Trophoblast cell (in vitro differentiated cells and primary cell): ENCODE measurements at regions not wholly inside any gene's neighbourhood (a gene's known extent, or its start where the extent isn't known, plus 50 kb on each side); places are given as distances from the start of the nearest gene placed in this dataset.

Experiments
- DNase-seq, 2 donors: peaks; one replicate each; pipeline ENCODE4 v3.0.0-alpha.2; 2016
- H2AFZ ChIP-seq: 2 replicates; pipeline ENCODE4 v1.6.1; 2013; ENCODE audit warnings: low read length, moderate library complexity, mild to moderate bottlenecking; ENCODE audit not compliant: insufficient read depth, poor library complexity
- H2AK5ac ChIP-seq: 2 replicates; pipeline ENCODE4 v1.6.1; 2013; ENCODE audit warnings: mild to moderate bottlenecking, low read length
- H2BK120ac ChIP-seq: 2 replicates; pipeline ENCODE4 v1.6.1; 2013; ENCODE audit warnings: low read length, mild to moderate bottlenecking, moderate library complexity; ENCODE audit not compliant: insufficient read depth, poor library complexity
- H2BK12ac ChIP-seq: 2 replicates; pipeline ENCODE4 v1.6.1; 2013; ENCODE audit warnings: mild to moderate bottlenecking, low read length, moderate library complexity
- H2BK5ac ChIP-seq: 2 replicates; pipeline ENCODE4 v1.6.1; 2013; ENCODE audit warnings: low read length, low read depth, moderate library complexity, mild to moderate bottlenecking; ENCODE audit not compliant: poor library complexity
- H3K14ac ChIP-seq: 2 replicates; pipeline ENCODE4 v1.6.1; 2013; ENCODE audit warnings: mild to moderate bottlenecking, low read length
- H3K18ac ChIP-seq: 2 replicates; pipeline ENCODE4 v1.6.1; 2013; ENCODE audit warnings: mild to moderate bottlenecking, low read length
- H3K23ac ChIP-seq: 2 replicates; pipeline ENCODE4 v1.6.1; 2013; ENCODE audit warnings: low read length
- H3K27ac ChIP-seq: 2 replicates; pipeline ENCODE4 v1.5.1; 2013; ENCODE audit warnings: low read depth, mild to moderate bottlenecking, inconsistent platforms, low read length, moderate library complexity
- H3K27me3 ChIP-seq: 2 replicates; pipeline ENCODE4 v1.6.1; 2013; ENCODE audit warnings: inconsistent platforms, mild to moderate bottlenecking, low read length, moderate library complexity; ENCODE audit not compliant: insufficient read depth
- H3K36me3 ChIP-seq, 2 experiments: 1 replicate in 1 of 2; 2 replicates in 1 of 2; pipeline ENCODE4 v1.6.1; 2013; ENCODE audit warnings: low read length in 2 of 2, mild to moderate bottlenecking in 2 of 2, moderate library complexity in 1 of 2; ENCODE audit not compliant: insufficient read depth in 2 of 2, control insufficient read depth in 1 of 2
- H3K4ac ChIP-seq: 2 replicates; pipeline ENCODE4 v1.6.1; 2013; ENCODE audit warnings: low read depth, mild to moderate bottlenecking, low read length, moderate library complexity
- H3K4me1 ChIP-seq, 2 experiments: 1 replicate in 1 of 2; 2 replicates in 1 of 2; pipeline ENCODE4 v1.6.1; 2013; ENCODE audit warnings: low read length in 2 of 2, mild to moderate bottlenecking in 2 of 2, moderate library complexity in 1 of 2; ENCODE audit not compliant: insufficient read depth in 2 of 2, control insufficient read depth in 1 of 2
- H3K4me2 ChIP-seq: 2 replicates; pipeline ENCODE4 v1.6.1; 2013; ENCODE audit warnings: inconsistent platforms, mild to moderate bottlenecking, low read length, moderate library complexity
- H3K4me3 ChIP-seq: 2 replicates; pipeline ENCODE4 v1.5.1; 2013; ENCODE audit warnings: mild to moderate bottlenecking, low read depth, low read length, inconsistent platforms
- H3K79me1 ChIP-seq: one replicate; pipeline ENCODE4 v1.6.1; 2013; ENCODE audit warnings: low read length
- H3K79me2 ChIP-seq: 2 replicates; pipeline ENCODE4 v1.6.1; 2013; ENCODE audit warnings: low read length, mild to moderate bottlenecking; ENCODE audit not compliant: control insufficient read depth, insufficient read depth, poor library complexity
- H3K9ac ChIP-seq: 2 replicates; pipeline ENCODE4 v1.6.1; 2013; ENCODE audit warnings: mild to moderate bottlenecking, low read length
- H3K9me3 ChIP-seq: 2 replicates; pipeline ENCODE4 v1.6.1; 2013; ENCODE audit warnings: low read depth, mild to moderate bottlenecking, control low read depth, inconsistent platforms, low read length; ENCODE audit not compliant: insufficient read depth
- H4K12ac ChIP-seq: 2 replicates; pipeline ENCODE4 v1.6.1; 2013; ENCODE audit warnings: low read depth, mild to moderate bottlenecking, low read length, moderate library complexity
- H4K8ac ChIP-seq: 2 replicates; pipeline ENCODE4 v1.6.1; 2013; ENCODE audit warnings: low read depth, mild to moderate bottlenecking, low read length, moderate library complexity
- H4K91ac ChIP-seq: one replicate; pipeline ENCODE4 v1.6.1; 2013; ENCODE audit warnings: low read depth, mild to moderate bottlenecking, low read length, moderate library complexity
- WGBS: extraction: QIAGEN DNeasy Blood & Tissue Kit; methylation state at CpG from one replicate; pipeline ENCODE4 v1.1.7; 2013; ENCODE audit warnings: missing lambda C conversion rate; ENCODE audit not compliant: insufficient read length, insufficient coverage; ENCODE audit errors: extremely low coverage; 5-methylcytosine and 5-hydroxymethylcytosine counted together

DNA sequence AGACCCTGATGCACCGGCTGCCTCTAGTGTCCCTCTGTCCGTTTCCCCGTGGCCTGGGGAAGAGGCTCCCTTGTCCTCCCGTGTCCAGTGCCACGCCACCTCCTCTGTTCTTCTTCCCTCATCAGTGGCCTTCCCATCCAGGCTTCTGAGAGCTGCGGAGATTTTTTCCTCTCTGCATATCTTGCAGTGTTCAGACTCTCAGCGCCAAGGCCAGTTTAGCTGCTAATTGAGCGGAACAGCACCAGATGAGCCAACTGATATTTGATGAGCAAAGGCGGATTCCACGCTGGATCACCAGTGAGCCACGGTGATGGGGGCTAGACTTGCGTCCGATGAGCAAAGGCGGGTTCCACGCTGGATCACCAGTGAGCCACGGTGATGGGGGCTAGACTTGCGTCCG, 257.6 kb downstream of the FOXL1 start:
- DNase-seq, result no peak
- H3K9ac ChIP-seq, result no peak overlapping the region
- no peak overlapping the region for H3K23ac ChIP-seq
- H4K12ac ChIP-seq, result no peak overlapping the region
- no peak overlapping the region for H2AK5ac ChIP-seq
- no CpG with 5 or more reads among the region's 18 CpGs for WGBS
- no peak overlapping the region for H3K4me3 ChIP-seq
- H3K27ac ChIP-seq, result no peak overlapping the region
- H3K79me2 ChIP-seq, result no peaks in the 10 kb centered on the region
- no peaks in the 10 kb centered on the region for H3K27me3 ChIP-seq
- peaks cover 3% of the 10 kb centered on the region for H3K9me3 ChIP-seq
- no peak overlapping the region for H2BK12ac ChIP-seq
- no peaks in the 10 kb centered on the region for H3K79me1 ChIP-seq
- no peak overlapping the region for H2AFZ ChIP-seq
- no peak overlapping the region for H3K4ac ChIP-seq
- H3K4me1 ChIP-seq, result no peaks in the 10 kb centered on the region
- no peak overlapping the region for H2BK5ac ChIP-seq
- no peak overlapping the region for H3K18ac ChIP-seq
- no peaks in the 10 kb centered on the region for H3K36me3 ChIP-seq
- no peak overlapping the region for H3K14ac ChIP-seq
- H4K8ac ChIP-seq, result no peak overlapping the region
- no peak overlapping the region for H4K91ac ChIP-seq
- no peak overlapping the region for H2BK120ac ChIP-seq
- H3K4me2 ChIP-seq, result no peak overlapping the region

GRCh38 chr16:86836503-86837129, 258.3 kb downstream of the FOXL1 start:
- no peak overlapping the region for H2AK5ac ChIP-seq
- no peak overlapping the region for H4K8ac ChIP-seq
- no peak overlapping the region for H3K4me2 ChIP-seq
- no peak overlapping the region for H3K4me3 ChIP-seq
- H3K79me2 ChIP-seq, result no peaks in the 10 kb centered on the region
- H3K9ac ChIP-seq, result no peak overlapping the region
- H3K79me1 ChIP-seq, result no peaks in the 10 kb centered on the region
- no peak overlapping the region for H3K4ac ChIP-seq
- no peak overlapping the region for H2BK120ac ChIP-seq
- no peak overlapping the region for H3K27ac ChIP-seq
- no peak overlapping the region for H4K91ac ChIP-seq
- H3K14ac ChIP-seq, result no peak overlapping the region
- no peak overlapping the region for H2AFZ ChIP-seq
- H3K4me1 ChIP-seq, result no peaks in the 10 kb centered on the region
- H3K27me3 ChIP-seq, result no peaks in the 10 kb centered on the region
- no peak overlapping the region for H2BK12ac ChIP-seq
- no peak overlapping the region for H3K23ac ChIP-seq
- no peak overlapping the region for H4K12ac ChIP-seq
- H3K9me3 ChIP-seq, result peaks cover 3% of the 10 kb centered on the region
- H3K36me3 ChIP-seq, result no peaks in the 10 kb centered on the region
- WGBS, result no CpG with 5 or more reads among the region's 11 CpGs
- no peak overlapping the region for H2BK5ac ChIP-seq
- DNase-seq, result peak in 1 of 2 donors; percentile 18
- no peak overlapping the region for H3K18ac ChIP-seq

DNA sequence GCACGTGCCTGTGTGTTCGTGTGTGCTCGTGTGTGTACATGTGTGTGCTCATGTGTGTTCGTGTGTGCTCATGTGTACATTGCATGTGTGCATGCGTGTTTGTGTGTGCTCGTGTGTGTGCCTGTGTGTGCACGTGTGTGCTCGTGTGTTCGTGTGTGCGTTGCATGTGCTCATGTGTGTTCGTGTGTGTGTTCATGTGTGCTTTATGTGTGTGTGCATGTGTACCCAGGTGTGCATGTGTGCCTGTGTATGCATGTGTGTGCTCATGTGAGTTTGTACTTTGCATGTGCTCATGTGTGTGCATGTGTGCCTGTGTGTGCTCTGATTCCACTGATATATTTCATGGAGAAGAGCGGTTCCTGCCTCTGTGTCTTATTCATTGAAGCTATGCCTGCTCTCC, 265.5 kb downstream of the FOXL1 start:
- Histone ChIP-seq H3K9ac (no peak overlapping the region), H4K8ac (no peak overlapping the region), H3K36me3 (no peaks in the 10 kb centered on the region), H2BK12ac (no peak overlapping the region), H3K4ac (no peak overlapping the region), H2BK5ac (no peak overlapping the region), H2BK120ac (no peak overlapping the region), H3K79me2 (no peaks in the 10 kb centered on the region), H4K12ac (no peak overlapping the region), H3K4me2 (no peak overlapping the region), H3K4me1 (no peaks in the 10 kb centered on the region), H3K27me3 (no peaks in the 10 kb centered on the region), H2AFZ (no peak overlapping the region), H3K27ac (no peak overlapping the region), H3K14ac (no peak overlapping the region), H3K23ac (no peak overlapping the region), H2AK5ac (no peak overlapping the region), H3K18ac (no peak overlapping the region), H3K9me3 (peaks cover 2% of the 10 kb centered on the region), H3K4me3 (peak overlapping the region; percentile 4), H3K79me1 (no peaks in the 10 kb centered on the region), H4K91ac (no peak overlapping the region)
- WGBS, result no CpG with 5 or more reads among the region's 12 CpGs
- no peak for DNase-seq

DNA sequence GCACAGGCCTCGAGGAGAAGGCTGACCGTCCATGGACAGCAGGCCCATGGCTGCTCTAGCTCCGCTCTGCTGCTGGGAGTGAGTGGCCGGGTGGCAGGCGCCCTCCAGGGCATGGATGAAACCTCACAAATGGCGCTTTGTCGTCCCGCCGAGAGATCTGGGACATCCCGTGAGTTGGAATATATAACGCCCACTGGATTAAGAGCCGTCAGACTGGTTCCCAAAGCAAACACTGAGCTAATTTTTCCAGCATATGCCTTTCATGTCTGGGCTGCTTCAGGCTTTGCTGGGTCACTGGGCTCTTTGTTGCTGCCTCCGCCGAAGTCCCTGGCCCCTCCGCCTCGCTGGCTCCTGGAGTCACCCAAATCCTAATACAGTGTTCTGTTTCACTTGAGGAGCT, 266.3 kb downstream of the FOXL1 start:
- Histone ChIP-seq H3K79me1 (no peaks in the 10 kb centered on the region), H3K9me3 (peaks cover 2% of the 10 kb centered on the region), H2AFZ (no peak overlapping the region), H4K8ac (no peak overlapping the region), H3K23ac (no peak overlapping the region), H3K36me3 (no peaks in the 10 kb centered on the region), H3K27me3 (no peaks in the 10 kb centered on the region), H2BK5ac (no peak overlapping the region), H3K4me1 (no peaks in the 10 kb centered on the region), H3K18ac (no peak overlapping the region), H2BK12ac (no peak overlapping the region), H4K12ac (no peak overlapping the region), H2AK5ac (no peak overlapping the region), H2BK120ac (no peak overlapping the region), H3K27ac (no peak overlapping the region), H3K4me3 (no peak overlapping the region), H4K91ac (no peak overlapping the region), H3K4me2 (no peak overlapping the region), H3K4ac (no peak overlapping the region), H3K14ac (no peak overlapping the region), H3K9ac (no peak overlapping the region), H3K79me2 (no peaks in the 10 kb centered on the region)
- WGBS, result no CpG with 5 or more reads among the region's 16 CpGs
- no peak for DNase-seq
